HG02840 (cell line): ENCODE measurements at regions not wholly inside any gene's neighbourhood (a gene's known extent, or its start where the extent isn't known, plus 50 kb on each side); places are given as distances from the start of the nearest gene placed in this dataset.

ENCODE experiments used
- ATAC-seq: cut with Tn5 transposase; IDR thresholded peaks from one replicate; pipeline ENCODE4 v1.9.1; 2021; ENCODE audit warnings: mild to moderate bottlenecking, moderate library complexity, moderate number of reproducible peaks; ENCODE audit not compliant: unreplicated experiment, low FRiP score

DNA sequence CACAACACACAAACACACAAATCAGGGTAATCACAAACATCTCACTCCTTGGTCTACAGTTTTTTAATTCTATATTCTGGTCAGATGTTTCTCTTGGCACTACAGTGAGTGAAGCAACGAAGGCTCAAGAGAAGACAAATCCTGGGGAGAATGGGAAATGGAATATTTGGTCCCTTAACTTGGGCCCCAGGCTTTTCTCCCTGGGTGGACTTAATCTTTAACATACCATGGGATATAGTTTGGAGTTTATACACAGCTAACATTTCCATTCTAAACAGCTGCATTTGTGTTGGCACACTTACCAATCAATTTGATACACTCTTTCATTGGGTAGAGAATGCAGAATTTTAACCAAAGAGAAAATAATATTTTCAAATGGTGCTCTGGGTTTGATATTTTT, 1132.6 kb upstream of the SLC10A2 start:
- no peak for ATAC-seq

- no peak for ATAC-seq
Measured at GRCh38 chr13:104196611-104197010, 1130.4 kb upstream of the SLC10A2 start.

- ATAC-seq = no peak
Measured at GRCh38 chr13:104181526-104182231, 1115.5 kb upstream of the SLC10A2 start.

- ATAC-seq = no peak
Measured at GRCh38 chr13:104170980-104171555, 1104.9 kb upstream of the SLC10A2 start.

DNA sequence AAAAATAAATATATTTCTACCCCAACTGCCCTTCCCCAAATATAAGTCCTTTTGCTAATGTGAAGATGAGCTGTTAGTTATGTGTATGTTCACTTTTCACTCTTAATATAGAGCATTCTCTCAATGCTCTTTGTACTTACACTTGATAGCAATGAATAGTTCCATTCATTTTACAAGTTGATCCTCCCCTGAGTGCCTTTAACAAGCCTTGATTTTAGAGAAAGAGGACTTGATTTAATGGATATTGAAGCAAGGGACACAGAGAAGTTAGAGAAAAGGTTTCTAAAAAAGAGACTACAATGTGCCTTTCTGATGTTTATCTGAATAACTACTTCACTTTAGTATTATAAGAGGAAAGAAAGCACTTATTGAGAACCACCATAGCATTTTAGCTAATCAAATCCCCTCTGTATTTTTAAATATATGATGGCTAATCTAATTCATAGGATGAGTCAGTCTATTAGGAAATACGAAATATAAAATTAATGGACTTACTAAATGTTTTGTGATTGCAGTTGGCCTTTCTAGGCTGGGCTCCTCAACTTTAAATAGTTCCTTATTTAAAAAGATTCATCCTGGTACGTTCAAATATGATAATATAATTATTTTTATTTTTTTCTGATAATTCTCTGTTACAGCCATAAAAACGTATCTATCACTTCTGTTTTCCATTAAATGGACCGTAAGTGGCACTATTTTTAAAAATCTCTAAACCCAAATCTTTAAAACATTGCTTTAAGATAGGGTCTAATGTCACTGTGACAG, 1097.8 kb upstream of the SLC10A2 start:
- ATAC-seq = no peak

- no peak for ATAC-seq
Measured at GRCh38 chr13:104160536-104160935, 1094.3 kb upstream of the SLC10A2 start.

- no peak for ATAC-seq
Measured at GRCh38 chr13:104143760-104144416, 1077.7 kb upstream of the SLC10A2 start.

DNA sequence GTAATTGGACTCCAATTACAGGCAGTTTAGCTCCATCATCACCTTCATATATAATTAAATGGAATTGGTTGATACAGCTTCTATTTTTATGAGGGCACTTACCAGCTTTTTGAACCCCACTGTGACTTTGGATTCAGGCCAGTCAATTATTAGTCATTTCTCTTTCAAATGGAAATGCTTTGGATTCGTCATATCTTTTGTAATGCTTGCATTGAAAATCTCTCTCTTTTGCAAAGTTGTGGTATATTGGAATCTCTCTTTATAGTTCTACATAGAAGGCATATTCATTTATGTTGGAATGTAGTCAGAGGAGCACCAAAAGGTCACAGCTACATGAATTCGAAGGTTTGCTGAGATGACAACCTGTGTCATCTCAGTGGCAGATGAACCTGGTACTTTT, 1074.3 kb upstream of the SLC10A2 start:
- no peak for ATAC-seq

DNA sequence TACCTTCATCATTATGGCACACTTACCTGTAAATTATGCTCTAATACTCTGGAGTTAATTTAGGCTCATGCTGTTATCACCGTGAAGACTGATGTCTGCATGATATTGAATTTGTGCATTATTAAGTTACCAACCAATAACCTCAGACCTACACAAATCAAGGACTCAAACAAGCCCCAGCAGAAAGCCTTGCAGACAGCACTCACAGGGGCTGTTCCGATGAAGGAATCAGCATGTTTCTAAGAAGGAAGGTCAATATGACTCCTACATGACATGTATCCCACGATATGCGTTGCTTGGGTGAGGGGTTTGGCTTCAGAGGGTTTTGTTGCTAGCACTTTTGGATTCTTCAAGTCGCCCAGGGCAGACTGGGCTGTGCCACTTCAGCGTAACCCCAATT, 1071.2 kb upstream of the SLC10A2 start:
- ATAC-seq = no peak

GRCh38 chr13:104132849-104133248, 1066.6 kb upstream of the SLC10A2 start:
- ATAC-seq = no peak

DNA sequence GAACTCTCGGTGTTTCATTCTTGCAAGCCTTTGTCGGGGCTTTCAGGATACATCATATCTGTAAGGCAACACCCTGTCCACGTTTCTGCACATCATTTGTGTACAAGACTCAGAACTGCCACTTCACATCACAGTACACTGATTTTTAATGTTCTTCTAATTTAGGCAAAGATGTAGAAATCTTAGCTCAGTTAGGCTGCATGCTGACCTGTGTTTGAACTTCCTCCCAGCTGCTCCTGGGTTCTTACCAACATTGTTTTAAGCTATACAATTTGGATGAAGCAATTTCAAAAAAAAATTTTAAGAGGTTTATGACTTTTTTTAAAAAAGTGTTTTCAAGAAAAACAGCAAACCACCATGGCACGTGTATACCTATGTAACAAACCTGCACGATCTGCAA, 1047.9 kb upstream of the SLC10A2 start:
- ATAC-seq = no peak

- no peak for ATAC-seq
Measured at GRCh38 chr13:104111031-104111430, 1044.8 kb upstream of the SLC10A2 start.

GRCh38 chr13:104106705-104107393, 1040.6 kb upstream of the SLC10A2 start:
- ATAC-seq = no peak

DNA sequence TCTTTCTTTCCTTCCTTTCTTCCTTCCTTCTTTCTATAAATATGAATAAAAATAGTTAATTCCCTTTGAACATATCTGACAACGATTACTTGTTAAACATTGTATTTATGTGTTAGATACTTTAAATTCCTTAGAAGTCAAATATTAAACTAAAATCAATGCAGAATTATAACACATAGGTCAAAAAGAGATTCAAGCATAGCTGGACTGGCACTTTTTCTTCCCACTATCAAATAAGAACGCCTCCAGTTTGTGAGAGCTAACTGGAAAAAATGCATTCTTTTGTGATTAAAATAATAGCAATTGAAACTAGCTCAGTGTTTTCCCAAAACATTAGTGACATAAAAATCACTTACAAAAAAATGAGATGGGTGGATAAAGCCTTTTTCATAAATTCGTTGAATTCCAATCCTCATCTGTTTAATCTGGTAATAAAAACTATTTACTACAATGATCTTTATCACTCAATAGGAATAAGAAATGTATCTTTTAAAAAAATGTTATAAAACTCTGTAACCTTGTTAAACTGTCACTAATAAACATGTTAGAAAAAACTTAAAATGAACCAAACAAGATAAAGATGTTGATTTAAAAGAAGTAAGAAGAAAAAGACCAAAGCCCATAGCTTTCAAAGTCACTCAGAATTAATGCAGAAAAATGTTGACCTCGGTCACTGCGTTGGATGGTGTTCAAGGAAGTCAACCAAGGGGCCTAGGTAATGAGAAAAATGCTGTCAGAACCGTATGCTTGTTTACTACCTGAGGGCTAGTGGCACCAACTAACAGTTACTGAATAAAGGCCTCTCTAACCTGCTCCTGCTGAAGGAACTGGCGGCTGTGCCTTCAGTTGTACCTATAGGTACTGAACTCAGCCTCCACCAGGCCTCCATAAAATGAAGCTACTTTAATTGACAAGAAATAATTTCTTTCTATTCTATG, 1039.5 kb upstream of the SLC10A2 start:
- ATAC-seq = no peak

DNA sequence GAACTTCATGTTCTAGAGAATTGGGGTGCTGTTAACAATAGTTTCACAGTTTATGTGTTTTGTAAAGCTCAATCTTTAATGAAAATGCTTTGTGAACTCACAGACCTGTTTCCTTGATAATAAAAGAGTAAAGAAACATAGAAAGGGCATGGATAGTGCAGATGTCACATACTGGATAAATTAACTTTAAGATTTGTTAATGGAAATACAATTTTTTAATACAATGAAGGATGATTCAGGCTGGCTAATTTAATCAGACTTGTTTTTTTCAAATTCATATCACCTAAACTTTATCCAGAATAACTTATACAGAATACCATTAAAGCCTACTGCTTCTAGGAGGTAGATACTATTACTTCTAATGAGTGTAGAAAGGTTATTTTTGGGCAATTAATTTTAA, 1033.5 kb upstream of the SLC10A2 start:
- no peak for ATAC-seq

DNA sequence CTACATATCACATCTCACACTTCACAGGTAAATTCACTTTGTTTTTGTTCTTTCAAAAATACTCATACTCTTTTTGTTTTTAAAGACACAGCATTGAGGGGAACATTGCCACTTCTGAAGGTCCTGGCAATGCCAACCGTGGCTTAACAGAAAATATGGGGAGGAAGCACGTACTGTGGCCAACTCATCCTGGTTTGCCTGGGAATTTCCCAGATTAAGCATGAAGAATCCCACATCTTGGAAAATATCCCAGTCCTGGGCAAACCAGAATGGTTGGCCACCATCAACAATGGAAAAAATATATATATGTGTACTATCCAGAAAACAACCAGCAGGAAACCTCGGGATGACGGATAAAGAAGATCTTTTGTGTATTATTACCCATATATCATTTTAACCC, 1032.2 kb upstream of the SLC10A2 start:
- ATAC-seq = no peak

- no peak for ATAC-seq
Measured at GRCh38 chr13:104086759-104087158, 1020.5 kb upstream of the SLC10A2 start.

- ATAC-seq = no peak
Measured at GRCh38 chr13:104086210-104086609, 1020.0 kb upstream of the SLC10A2 start.

DNA sequence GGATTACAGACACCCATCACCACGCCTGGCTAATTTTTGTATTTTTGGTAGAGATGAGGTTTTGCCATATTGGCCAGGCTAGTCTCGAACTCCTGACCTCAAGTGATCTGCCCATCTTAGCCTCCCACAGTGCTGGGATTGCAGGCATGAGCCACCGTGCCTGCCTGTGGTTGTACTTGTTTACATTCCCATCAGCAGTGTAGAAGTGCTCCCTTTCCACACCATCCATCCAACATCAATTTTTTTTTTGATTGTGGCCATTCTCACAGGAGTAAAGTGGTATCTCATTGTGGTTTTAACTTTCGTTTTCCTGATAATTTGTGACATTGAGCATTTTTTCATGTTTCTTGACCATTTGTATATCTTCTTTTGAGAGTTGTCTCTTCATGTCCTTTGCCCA, 1019.4 kb upstream of the SLC10A2 start:
- no peak for ATAC-seq

GRCh38 chr13:104074326-104074725, 1008.1 kb upstream of the SLC10A2 start:
- ATAC-seq = no peak
